Muscle of arm (tissue), 1 donor: ENCODE measurements at regions not wholly inside any gene's neighbourhood (a gene's known extent, or its start where the extent isn't known, plus 50 kb on each side); places are given as distances from the start of the nearest gene placed in this dataset.
A peak's percentile ranks its signal among the peaks of the same experiment; 100 is the strongest.

ENCODE experiments used
- DNase-seq: peaks from one replicate; pipeline ENCODE4 v3.0.0-alpha.2; 2013

- no peak for DNase-seq
These were observed 185.3 kb downstream of the EFNB2 start for GRCh38 chr13:106350208-106350607.

GRCh38 chr13:106349080-106349931 is 186.2 kb downstream of the EFNB2 start:
- DNase-seq, result no peak

DNA sequence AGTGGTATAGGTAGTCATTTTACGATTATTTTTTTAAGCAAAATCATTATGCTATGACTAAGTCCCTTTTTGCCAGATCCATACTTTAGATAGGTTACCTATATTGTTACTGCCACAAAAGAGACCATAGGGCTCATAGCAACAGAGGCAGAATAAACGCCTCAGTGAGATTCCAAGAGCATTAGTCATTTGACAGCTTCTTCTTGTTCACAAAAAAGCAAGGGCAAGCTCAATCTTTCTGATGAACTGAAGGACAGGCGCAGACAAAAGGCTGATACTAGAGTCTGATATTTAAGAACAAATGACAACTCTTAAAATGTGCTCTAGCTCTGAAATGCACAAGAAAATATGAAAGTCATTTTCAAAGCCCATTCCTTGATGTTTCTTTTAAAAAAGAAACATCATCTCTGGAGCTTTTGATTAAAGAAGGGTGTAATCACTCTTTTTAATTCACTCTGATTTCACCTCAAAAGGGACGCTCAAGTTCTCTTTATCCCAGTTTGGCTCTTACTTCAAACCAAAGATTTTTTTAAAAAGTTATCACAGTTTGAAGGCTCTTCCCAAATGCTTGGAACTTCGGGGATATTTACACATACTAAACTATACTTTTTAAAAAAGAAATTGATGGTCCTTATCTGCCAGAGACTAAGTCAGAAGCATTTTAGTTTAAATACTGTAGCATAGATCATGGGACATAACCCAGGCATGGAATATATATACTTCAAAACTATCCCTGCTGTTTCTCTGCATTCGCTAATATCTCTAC is 187.2 kb downstream of the EFNB2 start:
- DNase-seq, result no peak

- no peak for DNase-seq
These were observed 191.1 kb downstream of the EFNB2 start for GRCh38 chr13:106344342-106344741.

DNA sequence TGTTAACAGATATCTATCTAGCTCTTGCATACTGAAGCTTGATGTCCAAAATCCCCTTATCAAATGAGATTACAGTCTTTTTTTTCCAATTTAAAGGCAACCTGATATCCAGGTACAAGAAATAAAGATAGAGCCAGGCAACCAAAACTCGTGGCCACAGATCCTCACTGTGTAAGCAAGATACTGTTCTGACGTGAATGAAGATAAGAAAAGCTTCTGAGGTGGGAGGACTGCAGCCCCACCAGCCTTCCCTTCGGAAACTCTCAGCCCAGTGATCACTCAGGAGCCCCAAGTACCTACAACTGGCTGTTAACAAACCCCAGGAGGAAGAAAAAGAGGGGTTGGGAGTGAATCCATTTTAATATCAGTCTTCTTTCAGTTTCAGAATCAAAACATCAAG is 191.6 kb downstream of the EFNB2 start:
- DNase-seq, result no peak

DNA sequence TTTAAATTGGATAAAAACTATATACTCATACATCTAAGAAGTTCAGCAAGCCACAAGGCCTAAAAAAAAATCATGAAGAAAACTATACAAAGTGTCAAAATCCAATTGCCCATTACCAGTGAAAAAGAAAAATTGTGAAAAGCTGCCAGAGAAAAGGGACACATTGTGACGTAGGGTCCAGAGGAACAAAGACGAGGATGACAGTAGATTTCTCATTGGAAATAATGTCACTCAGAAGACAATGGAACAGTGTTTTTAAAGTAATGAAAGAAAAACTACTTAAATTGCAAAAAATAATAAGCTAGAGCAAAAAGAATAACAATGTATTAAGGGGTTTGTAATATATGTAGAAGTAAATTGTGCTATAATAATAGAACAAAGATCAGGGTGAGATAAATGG is 195.2 kb downstream of the EFNB2 start:
- no peak for DNase-seq

- no peak for DNase-seq
These were observed 198.2 kb downstream of the EFNB2 start for GRCh38 chr13:106337096-106337850.

GRCh38 chr13:106336668-106337067 is 198.8 kb downstream of the EFNB2 start:
- DNase-seq, result no peak

- no peak for DNase-seq
These were observed 202.8 kb downstream of the EFNB2 start for GRCh38 chr13:106332621-106333020.

DNA sequence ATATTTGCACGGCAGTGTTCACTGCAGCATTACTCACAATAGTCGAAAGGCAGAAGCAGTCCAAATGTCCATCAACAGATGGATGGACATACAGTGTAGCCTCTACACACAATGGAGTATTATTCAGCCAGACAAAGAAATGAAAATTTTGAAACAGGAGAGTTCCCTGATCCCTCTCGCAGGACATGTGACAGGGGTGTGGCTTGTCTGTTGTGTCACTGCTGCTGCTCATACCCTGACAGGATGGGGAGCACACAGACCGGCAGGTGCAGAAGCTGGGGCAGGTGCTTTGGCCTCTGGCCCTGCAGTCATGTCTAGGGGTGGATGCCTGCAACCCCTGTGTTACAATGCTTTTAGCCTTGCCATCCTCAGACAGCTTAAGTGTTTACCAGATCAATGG is 204.3 kb downstream of the EFNB2 start:
- DNase-seq, result no peak

DNA sequence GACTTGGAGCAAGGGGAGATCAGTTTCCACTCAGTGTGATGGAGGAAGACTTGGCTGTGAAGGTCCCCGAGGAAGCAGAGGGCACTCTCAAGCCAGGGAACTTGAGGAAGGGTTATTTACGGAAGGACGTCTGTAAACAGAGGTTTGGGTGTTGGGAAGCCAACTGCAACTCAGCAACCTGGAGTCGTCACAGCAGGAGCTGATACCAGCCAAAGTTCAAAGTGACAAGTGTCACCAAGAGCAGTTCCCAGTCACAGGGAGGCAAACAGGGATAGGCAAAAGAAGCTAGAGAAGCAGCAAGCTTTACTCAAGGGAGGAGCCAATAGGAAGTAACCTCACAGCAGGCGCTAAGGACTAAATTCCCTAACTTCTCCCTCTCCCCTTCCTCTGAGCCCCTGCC is 205.5 kb downstream of the EFNB2 start:
- DNase-seq, result no peak

DNA sequence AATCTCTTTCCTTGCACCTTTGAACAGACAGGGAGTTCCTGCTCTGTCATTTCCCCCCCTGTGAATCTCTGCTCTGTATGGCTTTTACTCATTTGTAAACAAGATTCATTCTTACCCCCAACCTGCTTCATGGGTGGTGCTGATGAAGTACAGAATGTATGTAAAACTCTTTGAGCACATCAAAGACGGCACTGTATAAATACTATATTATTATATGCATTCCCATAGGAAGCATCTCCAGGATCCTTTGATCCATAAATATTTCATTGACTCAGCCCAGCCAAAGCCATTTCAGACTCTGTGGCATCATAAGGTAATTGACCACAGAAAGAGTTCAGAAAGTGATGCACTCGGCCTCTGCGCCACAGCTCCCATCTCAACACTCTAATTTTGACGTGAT is 208.7 kb downstream of the EFNB2 start:
- DNase-seq, result no peak

GRCh38 chr13:106324444-106324843 is 211.0 kb downstream of the EFNB2 start:
- no peak for DNase-seq

DNA sequence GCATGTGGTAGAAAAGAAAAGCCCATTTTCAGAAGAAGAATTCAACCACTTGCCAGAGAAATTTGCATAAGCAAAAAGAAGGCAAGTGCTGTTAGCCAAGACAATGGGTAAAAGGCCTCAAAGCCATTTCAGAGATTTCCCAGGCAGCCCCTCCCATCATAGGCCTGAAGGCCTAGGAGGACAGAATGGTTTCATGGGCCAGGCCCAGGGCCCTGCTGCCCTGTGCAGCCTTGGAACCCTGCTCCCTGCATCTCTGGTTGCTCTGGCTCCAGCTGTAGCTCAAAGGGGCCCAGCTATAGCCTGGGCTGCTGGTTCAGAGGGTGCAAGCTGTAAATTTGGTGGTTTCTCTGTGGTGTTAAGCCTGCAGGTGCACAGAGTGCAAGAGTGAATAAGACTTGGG is 212.8 kb downstream of the EFNB2 start:
- no peak for DNase-seq

- no peak for DNase-seq
These were observed 216.5 kb downstream of the EFNB2 start for GRCh38 chr13:106318941-106319411.

- DNase-seq, result no peak
These were observed 221.0 kb downstream of the EFNB2 start for GRCh38 chr13:106314417-106314816.

DNA sequence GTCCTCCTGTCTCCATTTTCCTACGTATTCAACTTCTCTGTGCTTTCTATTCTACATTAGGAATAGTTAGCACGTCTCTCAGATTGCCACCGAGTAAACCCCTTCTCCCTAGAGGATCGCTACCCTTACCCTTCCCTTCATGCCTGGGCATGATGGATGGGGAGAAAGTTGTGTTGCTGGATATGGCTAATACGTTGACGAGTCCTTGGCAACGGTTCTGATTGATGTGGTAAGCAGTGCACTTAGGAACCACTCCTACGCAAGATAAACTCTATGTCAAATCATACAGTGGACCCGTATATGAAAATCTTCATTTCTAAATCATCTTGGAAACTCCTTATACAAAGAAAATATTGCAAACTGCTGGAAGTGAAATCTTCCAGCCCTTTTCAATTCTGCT is 224.5 kb downstream of the EFNB2 start:
- DNase-seq, result no peak

- DNase-seq, result peak; percentile 5
These were observed 225.1 kb downstream of the EFNB2 start for GRCh38 chr13:106310291-106310865.

DNA sequence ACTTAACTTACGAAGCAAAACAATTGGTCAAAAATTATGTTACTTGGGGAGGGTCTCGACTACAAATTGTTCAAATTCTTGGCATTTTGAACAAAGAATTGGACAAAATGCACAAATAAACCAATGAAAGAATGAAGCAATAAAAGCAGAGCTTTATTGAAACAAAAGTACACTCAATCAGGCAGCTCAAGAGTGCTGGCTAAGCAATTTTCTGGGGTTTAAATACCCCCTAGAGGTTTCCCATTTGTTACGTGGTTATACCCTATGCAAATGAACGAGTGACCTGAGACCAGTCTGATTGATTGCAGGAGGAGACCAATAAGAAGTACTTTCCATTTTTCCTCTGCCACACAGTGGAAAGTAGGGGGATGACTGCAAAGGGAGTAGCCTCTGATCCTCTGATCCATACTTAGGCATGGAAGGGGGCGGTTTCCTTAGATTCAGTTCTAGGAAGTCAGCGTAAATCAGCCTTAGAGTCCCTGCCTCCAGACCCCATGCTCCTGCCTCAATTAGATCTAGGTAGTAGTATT is 228.6 kb downstream of the EFNB2 start:
- no peak for DNase-seq

DNA sequence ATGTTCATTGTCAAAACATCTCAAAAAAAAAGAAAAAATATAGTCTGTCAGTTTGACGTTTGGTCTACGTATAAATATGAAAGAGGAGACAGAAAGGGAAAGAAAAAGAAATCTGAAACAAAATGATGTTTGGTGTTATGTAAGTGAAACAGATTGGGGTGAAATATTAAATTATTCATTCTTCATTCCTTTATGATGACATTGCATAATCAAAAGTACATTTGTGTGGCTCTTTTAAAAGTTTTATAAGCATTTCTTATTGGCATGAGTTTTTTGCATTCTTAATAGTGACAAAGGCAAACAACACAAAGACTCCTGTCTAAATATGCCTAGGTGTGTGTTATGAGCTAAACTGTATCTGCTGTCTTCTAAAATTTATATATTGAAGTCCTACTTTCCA is 232.6 kb downstream of the EFNB2 start:
- DNase-seq, result no peak

DNA sequence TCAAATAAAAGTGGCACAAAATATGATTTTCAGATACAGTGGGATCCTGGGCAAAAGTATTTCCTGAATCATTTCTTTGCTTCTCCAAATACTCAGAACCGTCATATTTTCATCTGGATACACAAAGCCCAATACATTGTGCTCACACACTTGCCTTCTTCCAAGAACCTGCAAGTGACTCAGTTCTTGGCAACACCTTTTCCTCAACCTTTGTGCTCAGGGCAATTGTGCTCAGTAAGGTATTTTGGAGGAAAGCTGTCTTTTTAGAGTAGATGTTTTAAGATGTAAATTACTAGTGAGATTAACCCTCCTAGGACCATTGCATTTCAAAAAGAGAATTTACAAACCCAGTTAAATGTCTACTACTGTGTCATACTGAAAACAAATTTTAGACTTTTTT is 233.5 kb downstream of the EFNB2 start:
- no peak for DNase-seq

- no peak for DNase-seq
These were observed 235.8 kb downstream of the EFNB2 start for GRCh38 chr13:106299621-106300020.
